SHP77 treated with DMSO at 0.1 percent for 48 hours (cell line): ENCODE measurements at regions not wholly inside any gene's neighbourhood (a gene's known extent, or its start where the extent isn't known, plus 50 kb on each side); places are given as distances from the start of the nearest gene placed in this dataset.

Experiments used
- DNase-seq: peaks from one replicate; lab custom pipeline; 2025; lab: John Stamatoyannopoulos, UW

DNA sequence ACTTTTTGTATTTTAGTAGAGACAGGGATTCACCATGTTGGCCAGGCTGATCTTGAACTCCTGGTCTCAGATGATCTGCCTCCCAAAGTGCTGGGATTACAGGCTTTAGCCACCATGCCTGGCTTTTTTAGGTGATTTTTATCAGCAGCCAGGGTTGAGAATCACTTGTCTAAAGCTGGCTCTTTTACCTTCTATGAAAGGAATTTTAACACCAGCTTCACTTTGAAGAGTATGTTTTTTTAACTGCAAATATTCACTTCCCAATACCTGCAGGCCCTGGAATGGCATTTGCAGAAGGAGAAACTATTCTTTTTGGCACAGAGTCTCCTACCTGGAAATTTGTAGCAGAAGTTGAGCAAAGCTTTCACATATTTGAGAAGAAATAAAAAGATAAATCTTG, 63.6 kb upstream of the NAA20 start:
- no peak for DNase-seq

- DNase-seq = no peak
Observed at GRCh38 chr20:19956976-19957375, 60.2 kb upstream of the NAA20 start.

GRCh38 chr20:19958219-19958618, 58.9 kb upstream of the NAA20 start:
- no peak for DNase-seq

DNA sequence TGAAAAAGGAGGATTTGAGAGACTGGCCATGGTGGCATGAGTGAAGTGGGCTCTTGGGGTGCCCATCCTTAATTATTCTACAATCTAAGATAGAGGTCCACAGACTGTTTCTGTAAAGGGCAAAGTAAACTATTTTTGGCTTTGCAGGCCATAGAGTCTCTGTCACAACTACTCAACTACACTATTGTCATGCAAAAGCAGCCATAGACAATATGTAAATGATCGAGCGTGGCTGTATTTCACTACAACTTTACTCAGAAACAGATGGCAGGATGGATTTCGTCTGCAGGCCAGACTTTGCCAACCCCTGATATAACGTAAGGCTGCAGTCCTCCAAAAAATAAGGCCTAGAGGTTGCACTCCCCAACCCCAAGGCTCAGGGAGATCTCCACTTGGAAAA, 58.2 kb upstream of the NAA20 start:
- no peak for DNase-seq

DNA sequence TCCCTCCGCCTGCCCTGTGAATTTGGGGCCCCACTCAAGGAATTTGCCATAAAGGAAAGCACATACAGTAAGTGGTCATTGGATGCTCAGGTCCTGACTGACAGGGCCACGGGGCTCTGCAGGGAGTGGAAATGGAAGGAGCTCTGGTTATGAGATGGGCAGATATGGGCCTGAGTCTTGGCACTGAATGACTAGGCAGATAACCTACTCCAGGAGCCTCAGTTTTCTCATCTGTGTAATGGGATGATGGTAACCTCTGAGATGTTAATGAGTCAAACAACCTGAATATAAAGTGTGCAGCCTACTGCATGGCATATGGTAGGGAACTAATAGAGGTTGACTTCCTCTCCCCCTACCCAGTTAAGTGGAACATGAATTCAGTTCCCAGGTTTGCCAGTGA, 56.4 kb upstream of the NAA20 start:
- no peak for DNase-seq

GRCh38 chr20:19961293-19961692, 55.9 kb upstream of the NAA20 start:
- DNase-seq = no peak

DNA sequence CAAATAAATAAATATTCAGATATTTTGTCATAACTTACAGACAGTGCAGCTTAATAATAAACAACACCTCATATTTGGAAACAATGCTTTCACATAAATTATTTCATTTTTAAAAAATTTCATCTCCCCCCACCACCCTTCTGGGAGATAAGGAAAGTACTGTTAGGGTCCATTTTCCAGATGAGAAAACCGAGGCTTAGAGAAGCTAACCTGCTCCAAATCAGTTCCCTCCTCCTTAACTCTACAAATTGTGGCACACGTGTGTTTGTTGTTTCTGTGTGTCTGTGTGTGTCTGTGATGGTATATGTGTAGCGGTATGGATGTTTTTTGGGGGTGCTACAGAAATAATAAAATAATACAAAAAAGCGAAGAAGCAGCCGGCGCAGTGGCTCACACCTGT, 54.2 kb upstream of the NAA20 start:
- no peak for DNase-seq

DNA sequence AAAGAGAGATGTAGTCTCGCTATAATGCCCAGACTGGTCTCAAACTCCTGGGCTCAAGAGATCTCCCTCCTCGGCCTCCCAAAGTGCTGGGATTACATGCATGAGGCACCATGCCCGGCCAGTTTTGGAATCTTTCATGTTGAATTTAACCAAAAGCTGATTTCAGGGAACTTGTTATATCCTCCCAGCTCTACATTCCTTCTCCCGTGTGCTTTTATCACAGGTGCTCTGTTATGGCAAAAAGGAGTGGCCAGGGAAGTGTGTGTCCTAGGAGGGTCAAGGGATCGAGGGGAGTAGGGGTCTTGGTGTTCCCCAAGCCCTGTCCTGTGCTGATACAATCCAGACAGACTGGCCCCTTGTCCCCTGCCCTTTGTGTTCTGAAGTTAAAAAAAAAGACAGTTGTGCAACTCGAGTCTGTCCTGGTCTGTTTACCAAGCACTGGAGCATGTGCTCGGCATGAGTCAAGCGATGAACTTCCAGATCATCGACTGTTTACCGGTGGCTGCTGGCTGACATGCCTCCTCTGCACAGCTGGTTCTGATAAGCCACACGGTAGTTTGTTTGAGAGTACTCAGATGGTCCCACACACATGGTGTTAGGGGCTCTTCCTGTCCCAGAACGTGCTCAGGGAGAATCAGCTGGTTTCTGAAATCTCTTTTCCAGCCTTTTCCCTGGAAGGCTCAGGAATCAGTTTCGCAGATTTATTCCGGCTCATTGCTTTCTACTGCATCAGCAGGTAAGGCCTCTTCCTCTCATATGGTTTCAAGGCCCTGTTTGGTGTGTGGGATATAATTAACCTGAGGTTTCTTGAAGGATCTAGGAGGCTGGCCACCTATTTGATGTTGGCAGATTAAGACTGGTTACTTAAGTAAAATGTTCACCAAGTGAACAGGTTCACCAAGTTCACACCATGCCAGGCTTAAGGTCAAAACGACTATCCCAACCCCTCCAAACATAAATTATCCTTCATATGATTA, 52.6 kb upstream of the NAA20 start:
- DNase-seq = no peak

DNA sequence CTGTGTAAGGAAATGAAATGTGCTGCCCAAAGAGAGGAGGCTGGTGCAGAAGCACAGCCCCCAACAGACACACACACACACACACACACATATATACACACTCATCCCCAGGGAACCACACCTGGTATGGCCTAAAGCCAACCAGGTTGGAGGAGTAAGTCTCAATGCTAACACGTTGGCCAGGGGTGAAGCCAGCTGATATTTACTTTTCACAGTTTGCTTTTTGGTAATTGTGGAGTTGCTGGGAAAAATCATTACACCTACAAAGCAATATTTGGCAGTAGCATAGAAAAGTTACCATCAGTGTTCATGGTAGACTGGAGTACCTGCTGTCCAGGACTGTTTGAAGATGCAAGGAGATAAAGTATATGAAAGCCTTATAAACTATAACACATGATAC, 50.3 kb upstream of the NAA20 start:
- no peak for DNase-seq
